ENCODE measurements at regions not wholly inside any gene's neighbourhood (a gene's known extent, or its start where the extent isn't known, plus 50 kb on each side); places are given as distances from the start of the nearest gene placed in this dataset.
"Not testable (repeated sequence)": the region's sequence is repeated elsewhere in the genome, so short reads cannot be mapped to it uniquely, and the experiment has no call there.

DNA sequence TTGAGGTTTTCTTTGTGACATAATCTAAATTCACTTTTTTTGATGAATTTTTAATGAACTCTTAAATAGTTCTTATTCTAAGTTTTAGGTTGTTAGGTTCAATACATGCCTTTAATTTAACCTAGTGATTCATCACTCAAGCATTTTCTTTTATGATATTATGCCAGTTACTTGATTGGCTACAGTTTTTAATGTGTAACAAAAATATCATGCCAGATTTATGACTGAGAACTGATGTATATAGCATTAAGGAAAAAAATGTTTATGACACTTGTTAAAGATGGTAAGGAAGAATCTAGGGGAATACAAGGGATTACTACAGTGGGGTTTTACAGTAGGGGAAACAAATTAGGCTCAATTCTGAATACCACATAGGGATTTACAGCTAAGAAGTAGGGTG is 103.1 kb downstream of the VGLL3 start:
- TF ChIP-seq TP53 (CRISPR knock-in tag; IDR thresholded peaks at IDR 0.05) (no peak), SP1 (CRISPR knock-in tag; conservative IDR thresholded peaks at IDR 0.05) (no peak)
- H3K36me3 Mint-ChIP-seq, result peaks cover 8% of the 10 kb centered on the region
- POLR2A ChIA-PET, result no interaction called here
- CTCF ChIA-PET, result no interaction called here
- H3K4me1 Mint-ChIP-seq, result peaks cover 51% of the 10 kb centered on the region
- H3K27ac Mint-ChIP-seq, result peak overlapping the region; percentile 16
- H3K27me3 Mint-ChIP-seq (ENCODE audit: low read depth), result no peaks in the 10 kb centered on the region
- no peak for DNase-seq (ENCODE audit: low spot score)
- peaks cover 13% of the 10 kb centered on the region for H3K9me3 Mint-ChIP-seq
- H3K4me3 Mint-ChIP-seq, result no peak overlapping the region
- ATAC-seq, result no peak

DNA sequence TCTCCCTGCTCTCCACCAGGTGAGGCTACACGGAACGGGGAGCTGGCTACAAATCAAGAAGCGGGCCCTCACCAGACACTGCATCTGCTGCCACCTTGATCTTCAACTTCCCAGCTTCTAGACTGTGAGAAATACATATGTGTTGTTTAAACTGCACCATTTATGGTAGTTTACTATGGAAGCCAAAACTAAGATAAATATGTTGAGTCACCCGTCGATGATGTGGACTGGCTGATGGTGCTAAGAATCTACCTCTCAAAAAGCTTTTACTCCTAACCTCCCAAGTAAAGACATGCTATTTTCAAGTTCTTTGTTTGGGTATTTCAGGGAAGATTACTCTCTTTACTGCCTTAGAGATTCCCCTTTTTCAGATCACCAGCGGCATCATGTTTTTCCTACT is 110.9 kb downstream of the VGLL3 start:
- ATAC-seq, result no peak
- TF ChIP-seq NR3C1 (CRISPR knock-in tag; conservative IDR thresholded peaks at IDR 0.05; ENCODE audit: low read depth) (no peak), RELA (CRISPR knock-in tag; IDR thresholded peaks at IDR 0.05; ENCODE audit: borderline replicate concordance) (no peak), JAZF1 (CRISPR knock-in tag; IDR thresholded peaks at IDR 0.05) (no peak), ATF1 (CRISPR knock-in tag; IDR thresholded peaks at IDR 0.05) (no peak), SP1 (CRISPR knock-in tag; conservative IDR thresholded peaks at IDR 0.05) (no peak), GTF2I (CRISPR knock-in tag; conservative IDR thresholded peaks at IDR 0.05) (no peak), EMX1 (CRISPR knock-in tag; IDR thresholded peaks at IDR 0.05) (no peak), ZNF263 (CRISPR knock-in tag; IDR thresholded peaks at IDR 0.05; ENCODE audit: low read depth) (no peak), ZNF396 (CRISPR knock-in tag; IDR thresholded peaks at IDR 0.05; ENCODE audit: borderline replicate concordance) (no peak), ZNF416 (CRISPR knock-in tag; IDR thresholded peaks at IDR 0.05) (no peak), ZBTB21 (CRISPR knock-in tag; IDR thresholded peaks at IDR 0.05; ENCODE audit: borderline replicate concordance) (no peak), NR2C2 (CRISPR knock-in tag; IDR thresholded peaks at IDR 0.05) (no peak)
- TF ChIP-seq, protein P1, sequence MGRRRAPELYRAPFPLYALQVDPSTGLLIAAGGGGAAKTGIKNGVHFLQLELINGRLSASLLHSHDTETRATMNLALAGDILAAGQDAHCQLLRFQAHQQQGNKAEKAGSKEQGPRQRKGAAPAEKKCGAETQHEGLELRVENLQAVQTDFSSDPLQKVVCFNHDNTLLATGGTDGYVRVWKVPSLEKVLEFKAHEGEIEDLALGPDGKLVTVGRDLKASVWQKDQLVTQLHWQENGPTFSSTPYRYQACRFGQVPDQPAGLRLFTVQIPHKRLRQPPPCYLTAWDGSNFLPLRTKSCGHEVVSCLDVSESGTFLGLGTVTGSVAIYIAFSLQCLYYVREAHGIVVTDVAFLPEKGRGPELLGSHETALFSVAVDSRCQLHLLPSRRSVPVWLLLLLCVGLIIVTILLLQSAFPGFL (CRISPR knock-in tag; IDR thresholded peaks at IDR 0.05; ENCODE audit: borderline replicate concordance), result no peak
- TF ChIP-seq, protein P2, sequence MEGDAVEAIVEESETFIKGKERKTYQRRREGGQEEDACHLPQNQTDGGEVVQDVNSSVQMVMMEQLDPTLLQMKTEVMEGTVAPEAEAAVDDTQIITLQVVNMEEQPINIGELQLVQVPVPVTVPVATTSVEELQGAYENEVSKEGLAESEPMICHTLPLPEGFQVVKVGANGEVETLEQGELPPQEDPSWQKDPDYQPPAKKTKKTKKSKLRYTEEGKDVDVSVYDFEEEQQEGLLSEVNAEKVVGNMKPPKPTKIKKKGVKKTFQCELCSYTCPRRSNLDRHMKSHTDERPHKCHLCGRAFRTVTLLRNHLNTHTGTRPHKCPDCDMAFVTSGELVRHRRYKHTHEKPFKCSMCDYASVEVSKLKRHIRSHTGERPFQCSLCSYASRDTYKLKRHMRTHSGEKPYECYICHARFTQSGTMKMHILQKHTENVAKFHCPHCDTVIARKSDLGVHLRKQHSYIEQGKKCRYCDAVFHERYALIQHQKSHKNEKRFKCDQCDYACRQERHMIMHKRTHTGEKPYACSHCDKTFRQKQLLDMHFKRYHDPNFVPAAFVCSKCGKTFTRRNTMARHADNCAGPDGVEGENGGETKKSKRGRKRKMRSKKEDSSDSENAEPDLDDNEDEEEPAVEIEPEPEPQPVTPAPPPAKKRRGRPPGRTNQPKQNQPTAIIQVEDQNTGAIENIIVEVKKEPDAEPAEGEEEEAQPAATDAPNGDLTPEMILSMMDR (IDR thresholded peaks at IDR 0.05), result no peak
- TF ChIP-seq, protein P3, sequence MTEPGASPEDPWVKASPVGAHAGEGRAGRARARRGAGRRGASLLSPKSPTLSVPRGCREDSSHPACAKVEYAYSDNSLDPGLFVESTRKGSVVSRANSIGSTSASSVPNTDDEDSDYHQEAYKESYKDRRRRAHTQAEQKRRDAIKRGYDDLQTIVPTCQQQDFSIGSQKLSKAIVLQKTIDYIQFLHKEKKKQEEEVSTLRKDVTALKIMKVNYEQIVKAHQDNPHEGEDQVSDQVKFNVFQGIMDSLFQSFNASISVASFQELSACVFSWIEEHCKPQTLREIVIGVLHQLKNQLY (CRISPR knock-in tag; IDR thresholded peaks at IDR 0.05), result no peak
- POLR2A ChIA-PET, result no interaction called here
- no peaks in the 10 kb centered on the region; the same call in 1 of the 2 replicates for H3K27me3 Mint-ChIP-seq (ENCODE audit: low read depth)
- peaks cover 37% of the 10 kb centered on the region for H3K4me1 Mint-ChIP-seq
- peaks cover 17% of the 10 kb centered on the region for H3K36me3 Mint-ChIP-seq
- H3K9me3 Mint-ChIP-seq, result peaks cover 17% of the 10 kb centered on the region
- no peak overlapping the region for H3K27ac Mint-ChIP-seq
- H3K4me3 Mint-ChIP-seq, result no peak overlapping the region
- CTCF ChIA-PET, result no interaction called here
- DNase-seq (ENCODE audit: low spot score), result no peak

DNA sequence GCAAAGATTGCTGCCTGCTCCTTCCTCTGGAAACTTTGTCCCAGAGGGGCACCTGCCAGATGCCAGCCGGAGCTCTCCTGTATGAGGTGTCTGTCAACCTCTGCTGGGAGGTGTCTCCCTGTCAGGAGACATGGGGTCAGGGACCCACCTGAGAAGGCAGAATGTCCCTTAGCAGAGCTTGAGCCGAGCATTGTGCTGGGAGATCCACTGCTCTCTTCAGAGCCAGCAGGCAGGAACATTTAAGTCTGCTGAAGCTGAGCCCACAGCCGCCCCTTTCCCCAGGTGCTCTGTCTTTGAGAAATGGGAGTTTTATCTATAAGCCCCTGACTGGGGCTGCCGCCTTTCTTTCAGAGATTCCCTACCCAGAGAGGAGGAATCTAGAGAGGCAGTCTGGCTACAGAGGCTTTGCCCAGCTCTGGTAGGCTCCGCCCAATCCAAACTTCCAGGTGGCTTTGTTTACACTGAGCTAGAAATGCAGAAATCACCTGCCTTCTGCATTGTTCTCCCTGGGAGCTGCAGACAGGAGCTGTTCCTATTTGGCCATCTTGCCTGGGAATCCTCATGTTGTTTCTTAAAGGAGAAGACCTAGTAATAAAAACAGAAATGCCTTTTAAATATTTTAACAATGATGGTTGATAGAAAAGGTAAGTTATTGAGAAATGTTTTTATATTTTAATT is 114.3 kb downstream of the VGLL3 start:
- H3K27ac Mint-ChIP-seq, result peak overlapping the region; percentile 94
- peak overlapping the region; percentile 27 for H3K4me3 Mint-ChIP-seq
- DNase-seq (ENCODE audit: low spot score) (peak; percentile 76), ATAC-seq (peak; percentile 100)
- H3K27me3 Mint-ChIP-seq (ENCODE audit: low read depth); POLR2A ChIA-PET: not testable (repeated sequence)
- H3K36me3 Mint-ChIP-seq, result peaks cover 43% of the 10 kb centered on the region
- TF ChIP-seq FOXP1 (CRISPR knock-in tag; IDR thresholded peaks at IDR 0.05; ENCODE audit: borderline replicate concordance) (0 out of 2 replicates have a peak, but pooled peaks have one; percentile 25), FOXK1 (CRISPR knock-in tag; IDR thresholded peaks at IDR 0.05) (peak; percentile 81)
- CTCF ChIA-PET, result interaction anchor here (1.0 kb wide), 1 partner anchor 207 kb away, joined by 3 read pairs; no protein-coding TSS in a partner anchor
- H3K9me3 Mint-ChIP-seq, result peaks cover 49% of the 10 kb centered on the region
- peaks cover 28% of the 10 kb centered on the region for H3K4me1 Mint-ChIP-seq

DNA sequence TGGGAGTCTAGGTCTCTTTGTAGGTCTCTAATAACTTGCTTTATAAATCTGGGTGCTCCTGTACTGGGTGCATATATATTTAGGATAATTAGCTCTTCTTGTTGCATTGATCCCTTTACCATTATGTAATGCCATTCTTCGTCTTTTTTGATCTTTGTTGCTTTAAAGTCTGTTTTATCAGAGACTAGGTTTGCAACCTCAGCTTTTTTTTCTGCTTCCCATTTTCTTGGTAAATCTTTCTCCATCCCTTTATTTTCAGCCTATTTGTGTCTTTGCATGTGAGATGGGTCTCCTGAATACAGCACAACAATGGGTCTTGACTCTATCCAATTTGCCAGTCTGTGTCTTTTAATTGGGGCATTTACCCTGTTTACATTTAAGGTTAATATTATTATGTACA is 116.2 kb downstream of the VGLL3 start:
- ATAC-seq; DNase-seq (ENCODE audit: low spot score); H3K27ac Mint-ChIP-seq; H3K4me3 Mint-ChIP-seq; CTCF ChIA-PET; POLR2A ChIA-PET; H3K27me3 Mint-ChIP-seq (ENCODE audit: low read depth): not testable (repeated sequence)
- H3K36me3 Mint-ChIP-seq, result peaks cover 41% of the 10 kb centered on the region
- peaks cover 28% of the 10 kb centered on the region for H3K4me1 Mint-ChIP-seq
- peaks cover 47% of the 10 kb centered on the region for H3K9me3 Mint-ChIP-seq

Measured in WTC11 (cell line).